Liver (tissue), 8 donors: ENCODE measurements at regions not wholly inside any gene's neighbourhood (a gene's known extent, or its start where the extent isn't known, plus 50 kb on each side); places are given as distances from the start of the nearest gene placed in this dataset.

ENCODE experiments used
- DNase-seq: peaks from one replicate; pipeline ENCODE4 v3.0.0-alpha.2; 2017; ENCODE audit warnings: low spot score
- H3K27ac ChIP-seq, 2 donors: one replicate each; pipeline ENCODE4 v1.7.0; 2013; ENCODE audit warnings: inconsistent platforms in 2 of 2, low read length in 2 of 2, control low read depth in 1 of 2, low read depth in 1 of 2, mild to moderate bottlenecking in 1 of 2
- H3K27me3 ChIP-seq, 4 donors: one replicate each; pipeline versions ENCODE4 v1.6.1 to v1.7.0; 2013; ENCODE audit warnings: low read length in 3 of 4, inconsistent platforms in 1 of 4, mild to moderate bottlenecking in 1 of 4, moderate library complexity in 1 of 4; ENCODE audit not compliant: control insufficient read depth in 4 of 4, insufficient read depth in 4 of 4
- H3K36me3 ChIP-seq, 4 donors: one replicate each; pipeline versions ENCODE4 v1.6.1 to v1.7.0; 2013; ENCODE audit warnings: low read length in 3 of 4, mild to moderate bottlenecking in 3 of 4, low read depth in 1 of 4, moderate library complexity in 1 of 4; ENCODE audit not compliant: control insufficient read depth in 4 of 4, insufficient read depth in 3 of 4
- H3K4me1 ChIP-seq, 4 donors: one replicate each; pipeline versions ENCODE4 v1.6.1 to v1.7.0; 2013; ENCODE audit warnings: low read length in 3 of 4, mild to moderate bottlenecking in 3 of 4, moderate library complexity in 1 of 4; ENCODE audit not compliant: control insufficient read depth in 4 of 4, insufficient read depth in 4 of 4
- H3K4me3 ChIP-seq, 3 donors: one replicate each; pipeline versions ENCODE4 v1.6.1 to v1.7.0; 2013; ENCODE audit warnings: low read length in 3 of 3, control low read depth in 1 of 3, low read depth in 1 of 3, mild to moderate bottlenecking in 1 of 3
- H3K9ac ChIP-seq, 2 donors: one replicate each; pipeline ENCODE4 v1.7.0; 2013; ENCODE audit warnings: low read length in 2 of 2, mild to moderate bottlenecking in 2 of 2, moderate library complexity in 2 of 2, control low read depth in 1 of 2, low read depth in 1 of 2
- H3K9me3 ChIP-seq, 4 donors: one replicate each; pipeline versions ENCODE4 v1.6.1 to v1.7.0; 2013; ENCODE audit warnings: low read length in 3 of 4; ENCODE audit not compliant: control insufficient read depth in 4 of 4
- FOXA1 ChIP-seq: IDR thresholded peaks from 2 replicates; pipeline ENCODE4 v1.6.1; 2016; ENCODE audit warnings: antibody characterized with exemption
- FOXA2 ChIP-seq: IDR thresholded peaks from 2 replicates; pipeline ENCODE4 v1.6.1; 2016; ENCODE audit warnings: antibody characterized with exemption
- GABPA ChIP-seq, 2 donors: IDR thresholded peaks in 1 of 2; conservative IDR thresholded peaks in 1 of 2; 2 replicates each; pipeline ENCODE4 v1.6.1; 2016; ENCODE audit warnings: antibody characterized with exemption in 2 of 2, mild to moderate bottlenecking in 1 of 2, moderate library complexity in 1 of 2
- HNF4A ChIP-seq, 2 donors: conservative IDR thresholded peaks; 2 replicates each; pipeline ENCODE4 v1.6.1; 2016; ENCODE audit warnings: antibody characterized with exemption in 2 of 2, mild to moderate bottlenecking in 2 of 2
- HNF4G ChIP-seq: IDR thresholded peaks from 2 replicates; pipeline ENCODE4 v1.6.1; 2016; ENCODE audit warnings: antibody characterized with exemption
- JUND ChIP-seq, 2 donors: IDR thresholded peaks; 2 replicates each; pipeline ENCODE4 v1.6.1; 2016; ENCODE audit warnings: antibody characterized with exemption in 2 of 2
- NR2F2 ChIP-seq: IDR thresholded peaks from 2 replicates; pipeline ENCODE4 v1.6.1; 2016; ENCODE audit warnings: antibody characterized with exemption
- RAD21 ChIP-seq, 2 donors: IDR thresholded peaks; 2 replicates each; pipeline ENCODE4 v1.6.1; 2016; ENCODE audit warnings: antibody characterized with exemption in 2 of 2, mild to moderate bottlenecking in 2 of 2
- TAF1 ChIP-seq: conservative IDR thresholded peaks from 2 replicates; pipeline ENCODE4 v1.6.1; 2016; ENCODE audit warnings: antibody characterized with exemption, mild to moderate bottlenecking
- WGBS: extraction: QIAGEN DNeasy Blood & Tissue Kit; methylation state at CpG from one replicate; pipeline ENCODE4 v1.1.7; 2013; 5-methylcytosine and 5-hydroxymethylcytosine counted together
- TF ChIP-seq, protein P1 (sequence below): IDR thresholded peaks from 2 replicates; pipeline ENCODE4 v1.6.1; 2016; ENCODE audit warnings: antibody characterized with exemption
- TF ChIP-seq, protein P2 (sequence below): IDR thresholded peaks from 2 replicates; pipeline ENCODE4 v1.6.1; 2016; ENCODE audit warnings: antibody characterized with exemption, mild to moderate bottlenecking
- TF ChIP-seq, protein P3 (sequence below): fragments of 150-350 bp; IDR thresholded peaks from 2 replicates; pipeline ENCODE4 v1.5.1; 2017; ENCODE audit warnings: improper control_type of control experiment, low read depth, low read length; ENCODE audit not compliant: missing input control
- TF ChIP-seq, protein P4 (sequence below): IDR thresholded peaks from 2 replicates; pipeline ENCODE4 v1.6.1; 2016; ENCODE audit warnings: antibody characterized with exemption
- TF ChIP-seq, protein P5 (sequence below): IDR thresholded peaks from 2 replicates; pipeline ENCODE4 v1.6.1; 2016; ENCODE audit warnings: antibody characterized with exemption
- donor health status: healthy.
- donor health status: healthy.
- donor health status: healthy.
- donor health status: healthy.
- donor health status: healthy.

DNA sequence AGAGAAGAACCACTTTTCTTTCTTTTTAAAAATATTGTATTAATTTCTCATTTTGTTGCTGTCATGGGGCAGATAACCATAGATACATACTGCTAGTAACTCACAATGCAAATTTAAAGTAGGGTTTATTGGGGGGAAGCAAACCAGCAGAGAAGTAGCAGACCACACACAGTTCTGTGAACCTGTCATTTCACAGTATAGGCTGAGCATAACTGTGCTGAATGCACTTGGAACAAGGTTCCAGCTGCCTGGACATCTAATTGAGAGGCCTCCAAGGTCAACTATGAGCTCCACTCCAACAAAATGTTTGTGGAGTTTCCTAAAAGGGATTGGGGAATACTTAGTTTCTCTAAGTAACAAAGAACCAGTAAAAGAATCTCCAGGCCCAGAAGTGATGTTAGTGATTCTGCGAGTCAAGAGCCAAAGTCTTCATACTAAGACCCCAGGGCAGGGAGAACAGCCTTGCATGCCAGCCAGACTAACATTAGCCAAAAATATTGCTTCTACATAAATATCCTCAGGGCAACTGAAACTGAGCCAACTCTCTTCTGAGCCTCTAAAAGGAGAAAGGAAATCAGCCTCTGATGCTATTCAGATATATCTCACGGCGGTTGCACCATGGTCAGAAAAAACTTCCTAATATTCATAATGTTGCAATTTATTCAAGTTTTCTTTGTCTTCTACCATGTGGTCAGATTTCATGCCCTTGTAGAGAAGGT lies 856.4 kb upstream of the ALCAM start:
- no peak overlapping the region for H3K9ac ChIP-seq
- H3K27me3 ChIP-seq = no peaks in the 10 kb centered on the region
- H3K4me1 ChIP-seq = no peaks in the 10 kb centered on the region
- no peak for TF ChIP-seq FOXA2
- H3K4me3 ChIP-seq = no peak overlapping the region
- H3K9me3 ChIP-seq = no peaks in the 10 kb centered on the region
- DNase-seq = no peak
- H3K36me3 ChIP-seq = no peaks in the 10 kb centered on the region
- 86% methylated on average over 3 of the region's 3 CpGs for WGBS
- H3K27ac ChIP-seq = no peak overlapping the region

DNA sequence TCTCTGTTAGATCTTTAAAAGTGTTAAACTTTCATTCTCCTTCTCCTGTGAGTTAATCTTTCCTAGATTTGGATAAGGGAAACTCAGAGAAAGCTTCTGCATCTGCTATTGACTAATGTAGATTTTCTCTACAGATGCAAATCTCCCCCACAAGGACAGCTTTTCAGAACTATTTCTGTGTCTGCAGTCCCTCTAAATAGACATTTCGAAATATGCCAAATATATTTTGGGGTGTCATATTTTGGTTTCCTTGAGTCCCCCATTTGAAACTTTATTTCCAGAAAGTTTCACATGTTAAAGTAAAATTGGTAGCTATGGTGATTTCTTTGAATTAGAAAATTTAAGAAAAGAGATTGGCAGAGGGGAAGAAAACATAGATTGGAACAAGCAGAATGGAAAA lies 852.3 kb upstream of the ALCAM start:
- no peak for DNase-seq
- WGBS = 69% methylated on average over 1 of the region's 1 CpG
- TF ChIP-seq JUND (IDR thresholded peaks at IDR 0.05) = no peak
- no peak for TF ChIP-seq RAD21 (IDR thresholded peaks at IDR 0.05)
- no peak for TF ChIP-seq GABPA (IDR thresholded peaks at IDR 0.05 in 1 of 2, conservative IDR thresholded peaks at IDR 0.05 in 1 of 2)
- TF ChIP-seq, protein P1, sequence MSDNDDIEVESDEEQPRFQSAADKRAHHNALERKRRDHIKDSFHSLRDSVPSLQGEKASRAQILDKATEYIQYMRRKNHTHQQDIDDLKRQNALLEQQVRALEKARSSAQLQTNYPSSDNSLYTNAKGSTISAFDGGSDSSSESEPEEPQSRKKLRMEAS = no peak

DNA sequence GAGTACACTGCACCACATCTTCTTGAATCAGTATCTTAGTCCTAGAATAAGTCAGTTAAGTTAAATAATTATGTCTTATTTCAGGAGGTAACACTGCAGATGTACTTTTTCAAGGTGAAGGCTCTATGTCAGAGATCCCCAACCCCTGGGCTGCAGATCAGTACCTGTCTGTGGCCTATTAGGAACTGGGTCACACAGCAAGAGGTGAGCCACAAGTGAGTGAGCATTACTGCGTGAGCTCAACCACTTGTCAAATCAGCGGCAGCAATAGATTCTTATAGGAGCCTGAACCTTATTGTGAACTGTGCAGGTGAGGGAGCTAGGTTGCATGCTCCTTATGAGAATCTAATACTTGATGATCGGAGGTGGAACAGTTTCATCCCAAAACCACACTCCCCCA lies 851.9 kb upstream of the ALCAM start:
- Histone ChIP-seq H3K27me3 (no peaks in the 10 kb centered on the region), H3K9me3 (no peaks in the 10 kb centered on the region), H3K4me1 (no peaks in the 10 kb centered on the region), H3K4me3 (no peak overlapping the region), H3K27ac (no peak overlapping the region), H3K36me3 (no peaks in the 10 kb centered on the region), H3K9ac (no peak overlapping the region)
- TF ChIP-seq, protein P2, sequence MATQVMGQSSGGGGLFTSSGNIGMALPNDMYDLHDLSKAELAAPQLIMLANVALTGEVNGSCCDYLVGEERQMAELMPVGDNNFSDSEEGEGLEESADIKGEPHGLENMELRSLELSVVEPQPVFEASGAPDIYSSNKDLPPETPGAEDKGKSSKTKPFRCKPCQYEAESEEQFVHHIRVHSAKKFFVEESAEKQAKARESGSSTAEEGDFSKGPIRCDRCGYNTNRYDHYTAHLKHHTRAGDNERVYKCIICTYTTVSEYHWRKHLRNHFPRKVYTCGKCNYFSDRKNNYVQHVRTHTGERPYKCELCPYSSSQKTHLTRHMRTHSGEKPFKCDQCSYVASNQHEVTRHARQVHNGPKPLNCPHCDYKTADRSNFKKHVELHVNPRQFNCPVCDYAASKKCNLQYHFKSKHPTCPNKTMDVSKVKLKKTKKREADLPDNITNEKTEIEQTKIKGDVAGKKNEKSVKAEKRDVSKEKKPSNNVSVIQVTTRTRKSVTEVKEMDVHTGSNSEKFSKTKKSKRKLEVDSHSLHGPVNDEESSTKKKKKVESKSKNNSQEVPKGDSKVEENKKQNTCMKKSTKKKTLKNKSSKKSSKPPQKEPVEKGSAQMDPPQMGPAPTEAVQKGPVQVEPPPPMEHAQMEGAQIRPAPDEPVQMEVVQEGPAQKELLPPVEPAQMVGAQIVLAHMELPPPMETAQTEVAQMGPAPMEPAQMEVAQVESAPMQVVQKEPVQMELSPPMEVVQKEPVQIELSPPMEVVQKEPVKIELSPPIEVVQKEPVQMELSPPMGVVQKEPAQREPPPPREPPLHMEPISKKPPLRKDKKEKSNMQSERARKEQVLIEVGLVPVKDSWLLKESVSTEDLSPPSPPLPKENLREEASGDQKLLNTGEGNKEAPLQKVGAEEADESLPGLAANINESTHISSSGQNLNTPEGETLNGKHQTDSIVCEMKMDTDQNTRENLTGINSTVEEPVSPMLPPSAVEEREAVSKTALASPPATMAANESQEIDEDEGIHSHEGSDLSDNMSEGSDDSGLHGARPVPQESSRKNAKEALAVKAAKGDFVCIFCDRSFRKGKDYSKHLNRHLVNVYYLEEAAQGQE = no peak
- TF ChIP-seq FOXA2 = no peak
- TF ChIP-seq RAD21 (IDR thresholded peaks at IDR 0.05) = no peak
- TF ChIP-seq, protein P3, sequence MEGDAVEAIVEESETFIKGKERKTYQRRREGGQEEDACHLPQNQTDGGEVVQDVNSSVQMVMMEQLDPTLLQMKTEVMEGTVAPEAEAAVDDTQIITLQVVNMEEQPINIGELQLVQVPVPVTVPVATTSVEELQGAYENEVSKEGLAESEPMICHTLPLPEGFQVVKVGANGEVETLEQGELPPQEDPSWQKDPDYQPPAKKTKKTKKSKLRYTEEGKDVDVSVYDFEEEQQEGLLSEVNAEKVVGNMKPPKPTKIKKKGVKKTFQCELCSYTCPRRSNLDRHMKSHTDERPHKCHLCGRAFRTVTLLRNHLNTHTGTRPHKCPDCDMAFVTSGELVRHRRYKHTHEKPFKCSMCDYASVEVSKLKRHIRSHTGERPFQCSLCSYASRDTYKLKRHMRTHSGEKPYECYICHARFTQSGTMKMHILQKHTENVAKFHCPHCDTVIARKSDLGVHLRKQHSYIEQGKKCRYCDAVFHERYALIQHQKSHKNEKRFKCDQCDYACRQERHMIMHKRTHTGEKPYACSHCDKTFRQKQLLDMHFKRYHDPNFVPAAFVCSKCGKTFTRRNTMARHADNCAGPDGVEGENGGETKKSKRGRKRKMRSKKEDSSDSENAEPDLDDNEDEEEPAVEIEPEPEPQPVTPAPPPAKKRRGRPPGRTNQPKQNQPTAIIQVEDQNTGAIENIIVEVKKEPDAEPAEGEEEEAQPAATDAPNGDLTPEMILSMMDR = no peak
- no peak for TF ChIP-seq NR2F2
- no peak for TF ChIP-seq HNF4A (conservative IDR thresholded peaks at IDR 0.05)
- TF ChIP-seq TAF1 = no peak
- TF ChIP-seq, protein P4, sequence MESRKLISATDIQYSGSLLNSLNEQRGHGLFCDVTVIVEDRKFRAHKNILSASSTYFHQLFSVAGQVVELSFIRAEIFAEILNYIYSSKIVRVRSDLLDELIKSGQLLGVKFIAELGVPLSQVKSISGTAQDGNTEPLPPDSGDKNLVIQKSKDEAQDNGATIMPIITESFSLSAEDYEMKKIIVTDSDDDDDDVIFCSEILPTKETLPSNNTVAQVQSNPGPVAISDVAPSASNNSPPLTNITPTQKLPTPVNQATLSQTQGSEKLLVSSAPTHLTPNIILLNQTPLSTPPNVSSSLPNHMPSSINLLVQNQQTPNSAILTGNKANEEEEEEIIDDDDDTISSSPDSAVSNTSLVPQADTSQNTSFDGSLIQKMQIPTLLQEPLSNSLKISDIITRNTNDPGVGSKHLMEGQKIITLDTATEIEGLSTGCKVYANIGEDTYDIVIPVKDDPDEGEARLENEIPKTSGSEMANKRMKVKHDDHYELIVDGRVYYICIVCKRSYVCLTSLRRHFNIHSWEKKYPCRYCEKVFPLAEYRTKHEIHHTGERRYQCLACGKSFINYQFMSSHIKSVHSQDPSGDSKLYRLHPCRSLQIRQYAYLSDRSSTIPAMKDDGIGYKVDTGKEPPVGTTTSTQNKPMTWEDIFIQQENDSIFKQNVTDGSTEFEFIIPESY = no peak
- no peak for TF ChIP-seq FOXA1
- TF ChIP-seq, protein P5, sequence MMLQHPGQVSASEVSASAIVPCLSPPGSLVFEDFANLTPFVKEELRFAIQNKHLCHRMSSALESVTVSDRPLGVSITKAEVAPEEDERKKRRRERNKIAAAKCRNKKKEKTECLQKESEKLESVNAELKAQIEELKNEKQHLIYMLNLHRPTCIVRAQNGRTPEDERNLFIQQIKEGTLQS = no peak
- no peak for TF ChIP-seq HNF4G
- DNase-seq = no peak
- 91% methylated on average over 3 of the region's 3 CpGs for WGBS

More for the DNA sequence above, 852.3 kb upstream of the ALCAM start:
- H3K4me1 ChIP-seq = no peaks in the 10 kb centered on the region
- no peaks in the 10 kb centered on the region for H3K27me3 ChIP-seq
- no peaks in the 10 kb centered on the region for H3K9me3 ChIP-seq
- H3K27ac ChIP-seq = no peak overlapping the region
- no peak overlapping the region for H3K4me3 ChIP-seq
- no peaks in the 10 kb centered on the region for H3K36me3 ChIP-seq
- H3K9ac ChIP-seq = no peak overlapping the region
